GM12878 (cell line): ENCODE measurements at regions not wholly inside any gene's neighbourhood (a gene's known extent, or its start where the extent isn't known, plus 50 kb on each side); places are given as distances from the start of the nearest gene placed in this dataset.
"Not testable (repeated sequence)": the region's sequence is repeated elsewhere in the genome, so short reads cannot be mapped to it uniquely, and the experiment has no call there.

ENCODE experiments used
- ATAC-seq: fragments of 200-7000 bp; cut with Tn5 transposase; 3 replicates; pipeline ENCODE4 v1.9.1; 2020; ENCODE audit warnings: mild to moderate bottlenecking, moderate library complexity
- BruUV-seq: library from RNA; stranded (reverse); fragments of 400-500 nt; replicated peaks from 2 replicates; lab custom pipeline; 2021; lab: Mats Ljungman, UMichigan
- CTCF ChIA-PET: fragments of 300-600 bp; sonication (Branson Sonifier 250); formaldehyde crosslinking; extraction: SDS; loops from one replicate; lab custom pipeline; 2021; ENCODE audit warnings: inconsistent platforms; lab: Yijun Ruan, JAX
- POLR2A ChIA-PET: fragments of 350-600 bp; formaldehyde crosslinking; extraction: SDS; loops from one replicate; lab custom pipeline; 2021; ENCODE audit warnings: inconsistent platforms; lab: Charles Lee
- RAD21 ChIA-PET: fragments of 300-600 bp; sonication (Branson Sonifier 250); formaldehyde crosslinking; loops from one replicate; lab custom pipeline; 2023; ENCODE audit warnings: antibody characterized with exemption; ENCODE audit not compliant: unreplicated experiment; lab: Charles Lee
- SMC1A ChIA-PET: fragments of 300-600 bp; sonication (Branson Sonifier 250); formaldehyde crosslinking; loops from one replicate; lab custom pipeline; 2023; ENCODE audit not compliant: unreplicated experiment, uncharacterized antibody; lab: Charles Lee
- DNase-seq: peaks from one replicate; pipeline ENCODE4 v3.0.0-alpha.2; 2011; ENCODE audit warnings: low read depth, low spot score
- FAIRE-seq: peaks from 3 replicates; lab custom pipeline; 2011; peaks lifted over from hg19 to GRCh38; lab: Jason Lieb, UNC
- H2AFZ ChIP-seq: 2 replicates; pipeline ENCODE4 v1.6.0; 2011; ENCODE audit warnings: low read depth, low read length, control low read depth; ENCODE audit not compliant: control insufficient read depth
- H3K27ac ChIP-seq: 2 replicates; pipeline ENCODE4 v1.5.1; 2011; ENCODE audit warnings: control low read depth; ENCODE audit not compliant: control insufficient read depth, insufficient read depth
- H3K27me3 ChIP-seq, 2 experiments: replicated peaks in 1 of 2; 2 replicates each; pipeline versions ENCODE4 v1.6.0 to v1.6.1; 2011; ENCODE audit warnings: low read length in 1 of 2; ENCODE audit not compliant: control insufficient read depth in 2 of 2, insufficient read depth in 2 of 2
- H3K36me3 ChIP-seq, 2 experiments: 2 replicates each; pipeline ENCODE4 v1.5.1; 2011; ENCODE audit warnings: low read length in 1 of 2; ENCODE audit not compliant: control insufficient read depth in 2 of 2, insufficient read depth in 2 of 2
- H3K4me1 ChIP-seq: 2 replicates; pipeline ENCODE4 v1.6.1; 2011; ENCODE audit warnings: mild to moderate bottlenecking, low read length, moderate library complexity, mixed read lengths; ENCODE audit not compliant: control insufficient read depth, insufficient read depth
- H3K4me2 ChIP-seq: 2 replicates; pipeline ENCODE4 v1.6.0; 2011; ENCODE audit warnings: control low read depth; ENCODE audit not compliant: control insufficient read depth, insufficient read depth
- H3K4me3 ChIP-seq: fragments of 200-600 bp; sonication (generic); 2 replicates; pipeline ENCODE4 v1.5.1; 2016
- H3K79me2 ChIP-seq: 2 replicates; pipeline ENCODE4 v1.6.0; 2011; ENCODE audit warnings: low read length; ENCODE audit not compliant: control insufficient read depth, insufficient read depth
- H3K9ac ChIP-seq: 2 replicates; pipeline ENCODE4 v1.8.0; 2011; ENCODE audit warnings: low read length, control low read depth, mixed read lengths; ENCODE audit not compliant: control insufficient read depth, insufficient read depth
- H3K9me3 ChIP-seq: replicated peaks from 3 replicates; pipeline ENCODE4 v1.5.1; 2011; ENCODE audit warnings: mild to moderate bottlenecking, low read length; ENCODE audit not compliant: control insufficient read depth, insufficient read depth
- H4K20me1 ChIP-seq: 2 replicates; pipeline ENCODE4 v1.6.0; 2011; ENCODE audit not compliant: control insufficient read depth, insufficient read depth
- CREB1 ChIP-seq: IDR thresholded peaks from 2 replicates; pipeline ENCODE4 v1.6.1; 2012; ENCODE audit warnings: low read depth, mild to moderate bottlenecking, inconsistent platforms
- HCFC1 ChIP-seq: fragments of 150-350 bp; IDR thresholded peaks from 2 replicates; pipeline ENCODE4 v1.6.1; 2014; ENCODE audit warnings: low read length
- MTA3 ChIP-seq: IDR thresholded peaks from 2 replicates; pipeline ENCODE4 v1.6.1; 2012; ENCODE audit warnings: low read length, inconsistent platforms, borderline replicate concordance
- ZNF274 ChIP-seq: IDR thresholded peaks from one replicate; pipeline ENCODE4 v1.8.0; 2011; ENCODE audit not compliant: insufficient read length, insufficient read depth
- WGBS: methylation state at CpG from one replicate; pipeline ENCODE4 v1.1.6; 2016; ENCODE audit warnings: low lambda C conversion rate; ENCODE audit not compliant: insufficient replicate concordance, insufficient coverage; ENCODE audit errors: missing lambda C conversion rate; 5-methylcytosine and 5-hydroxymethylcytosine counted together
- in situ Hi-C: fragments of 300-500 bp; cut with MboI; formaldehyde crosslinking; loops from 9 replicates; pipeline ENCODE4 v1.14.3; 2018; ENCODE audit warnings: mixed read lengths
- intact Hi-C: fragments of 100-400 bp; cut with micrococcal nuclease; formaldehyde crosslinking; loops from one replicate; pipeline ENCODE4 v1.14.2; 2022; ENCODE audit not compliant: unreplicated experiment
- TF ChIP-seq, protein P1 (sequence below): fragments of 450-650 bp; IDR thresholded peaks from 2 replicates; pipeline ENCODE4 v1.6.1; 2017; ENCODE audit warnings: mild to moderate bottlenecking, moderate library complexity

DNA sequence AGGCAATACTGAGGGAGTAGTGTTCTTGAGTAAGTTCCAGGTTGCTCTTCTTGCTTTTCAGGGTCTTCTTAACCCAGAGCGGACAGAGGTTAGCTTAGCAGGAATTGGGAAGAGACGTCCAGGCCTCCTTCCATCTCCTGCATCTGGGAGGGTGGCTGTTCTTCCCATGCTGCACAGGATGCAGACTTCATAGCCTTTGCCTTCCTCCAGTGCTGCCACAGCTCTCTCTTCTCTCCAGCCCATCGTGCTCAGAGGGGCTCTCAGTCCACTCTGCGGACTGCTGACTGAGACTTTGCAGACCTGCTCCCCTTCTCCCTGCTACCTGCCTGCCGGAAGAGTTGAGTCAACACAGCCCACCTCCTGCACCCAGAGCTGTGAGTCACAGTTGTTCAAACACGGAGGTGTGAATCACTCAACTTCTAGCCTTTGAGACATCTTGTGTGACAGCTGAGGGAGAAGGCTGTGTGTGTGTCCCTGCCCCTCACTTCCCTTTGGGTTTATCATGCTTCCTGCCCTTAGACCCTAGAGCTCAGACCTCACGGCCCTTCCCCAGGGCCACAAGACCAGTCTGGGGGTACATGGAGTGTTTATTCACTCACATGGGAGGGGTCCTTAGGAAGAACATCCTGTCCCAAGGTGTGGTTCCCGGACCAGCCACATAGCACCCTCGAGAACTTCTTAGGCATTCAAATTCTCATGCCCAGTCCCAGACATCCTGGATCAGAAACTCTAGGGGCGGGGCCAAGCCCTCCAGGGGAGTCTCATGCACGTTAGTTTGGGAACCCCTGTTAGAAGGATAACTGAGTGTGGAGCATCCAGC lies 158.3 kb upstream of the CACNA1E start (continued):
- TF ChIP-seq, protein P1, sequence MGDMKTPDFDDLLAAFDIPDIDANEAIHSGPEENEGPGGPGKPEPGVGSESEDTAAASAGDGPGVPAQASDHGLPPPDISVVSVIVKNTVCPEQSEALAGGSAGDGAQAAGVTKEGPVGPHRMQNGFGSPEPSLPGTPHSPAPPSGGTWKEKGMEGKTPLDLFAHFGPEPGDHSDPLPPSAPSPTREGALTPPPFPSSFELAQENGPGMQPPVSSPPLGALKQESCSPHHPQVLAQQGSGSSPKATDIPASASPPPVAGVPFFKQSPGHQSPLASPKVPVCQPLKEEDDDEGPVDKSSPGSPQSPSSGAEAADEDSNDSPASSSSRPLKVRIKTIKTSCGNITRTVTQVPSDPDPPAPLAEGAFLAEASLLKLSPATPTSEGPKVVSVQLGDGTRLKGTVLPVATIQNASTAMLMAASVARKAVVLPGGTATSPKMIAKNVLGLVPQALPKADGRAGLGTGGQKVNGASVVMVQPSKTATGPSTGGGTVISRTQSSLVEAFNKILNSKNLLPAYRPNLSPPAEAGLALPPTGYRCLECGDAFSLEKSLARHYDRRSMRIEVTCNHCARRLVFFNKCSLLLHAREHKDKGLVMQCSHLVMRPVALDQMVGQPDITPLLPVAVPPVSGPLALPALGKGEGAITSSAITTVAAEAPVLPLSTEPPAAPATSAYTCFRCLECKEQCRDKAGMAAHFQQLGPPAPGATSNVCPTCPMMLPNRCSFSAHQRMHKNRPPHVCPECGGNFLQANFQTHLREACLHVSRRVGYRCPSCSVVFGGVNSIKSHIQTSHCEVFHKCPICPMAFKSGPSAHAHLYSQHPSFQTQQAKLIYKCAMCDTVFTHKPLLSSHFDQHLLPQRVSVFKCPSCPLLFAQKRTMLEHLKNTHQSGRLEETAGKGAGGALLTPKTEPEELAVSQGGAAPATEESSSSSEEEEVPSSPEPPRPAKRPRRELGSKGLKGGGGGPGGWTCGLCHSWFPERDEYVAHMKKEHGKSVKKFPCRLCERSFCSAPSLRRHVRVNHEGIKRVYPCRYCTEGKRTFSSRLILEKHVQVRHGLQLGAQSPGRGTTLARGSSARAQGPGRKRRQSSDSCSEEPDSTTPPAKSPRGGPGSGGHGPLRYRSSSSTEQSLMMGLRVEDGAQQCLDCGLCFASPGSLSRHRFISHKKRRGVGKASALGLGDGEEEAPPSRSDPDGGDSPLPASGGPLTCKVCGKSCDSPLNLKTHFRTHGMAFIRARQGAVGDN = no peak
- TF ChIP-seq ZNF274 = no peak
- TF ChIP-seq MTA3 = no peak
- no peak for TF ChIP-seq CREB1
- no peak for TF ChIP-seq HCFC1

DNA sequence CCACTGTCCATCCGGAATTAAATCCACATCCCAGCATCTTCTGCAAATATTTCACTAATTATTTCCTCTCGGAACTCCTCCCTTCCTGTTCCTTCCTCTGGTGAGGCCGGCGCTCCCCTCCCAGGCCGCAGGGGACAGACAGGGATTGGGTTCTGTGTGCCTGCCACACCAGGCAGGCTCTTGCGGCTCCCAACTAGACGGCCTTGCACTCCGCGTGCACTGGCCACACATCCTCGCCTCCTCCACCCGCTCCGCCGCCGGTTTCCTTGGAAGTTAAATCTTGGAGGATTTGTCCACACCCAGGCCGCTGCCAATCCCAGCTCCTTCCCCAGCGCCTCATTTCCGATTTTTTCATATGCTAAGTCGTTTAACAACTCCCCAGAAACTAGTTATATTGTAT lies 157.6 kb upstream of the CACNA1E start:
- H3K27me3 ChIP-seq, H3K4me2 ChIP-seq, H2AFZ ChIP-seq, SMC1A ChIA-PET, H3K79me2 ChIP-seq, H3K9me3 ChIP-seq, ATAC-seq, CTCF ChIA-PET, H3K4me1 ChIP-seq, BruUV-seq, H3K9ac ChIP-seq, DNase-seq, in situ Hi-C loops, H4K20me1 ChIP-seq, intact Hi-C loops, FAIRE-seq, POLR2A ChIA-PET, H3K36me3 ChIP-seq, H3K27ac ChIP-seq, RAD21 ChIA-PET, H3K4me3 ChIP-seq: not testable (repeated sequence)
- WGBS = 62% methylated on average over 18 of the region's 18 CpGs
